Hepatocyte (in vitro differentiated cells): ENCODE measurements at regions not wholly inside any gene's neighbourhood (a gene's known extent, or its start where the extent isn't known, plus 50 kb on each side); places are given as distances from the start of the nearest gene placed in this dataset.

ENCODE experiments used
- DNase-seq: peaks from one replicate; pipeline ENCODE4 v3.0.0-alpha.2; 2016; ENCODE audit warnings: low spot score
- H2AFZ ChIP-seq: fragments of 200-600 bp; sonication (generic); 2 replicates; pipeline ENCODE4 v1.6.0; 2016; ENCODE audit warnings: antibody characterized with exemption, mild to moderate bottlenecking
- H3K27ac ChIP-seq: fragments of 200-600 bp; sonication (generic); 2 replicates; pipeline ENCODE4 v1.5.1; 2016; ENCODE audit warnings: mild to moderate bottlenecking
- H3K27me3 ChIP-seq: fragments of 200-600 bp; sonication (generic); 2 replicates; pipeline ENCODE4 v1.6.1; 2016
- H3K36me3 ChIP-seq: fragments of 200-600 bp; sonication (generic); replicated peaks from 2 replicates; pipeline ENCODE4 v1.5.1; 2016; ENCODE audit warnings: low read depth; ENCODE audit not compliant: insufficient read depth
- H3K4me1 ChIP-seq: fragments of 200-600 bp; sonication (generic); 2 replicates; pipeline ENCODE4 v1.5.1; 2016; ENCODE audit warnings: mild to moderate bottlenecking, moderate library complexity; ENCODE audit not compliant: insufficient read depth
- H3K4me2 ChIP-seq: fragments of 200-600 bp; sonication (generic); 2 replicates; pipeline ENCODE4 v1.6.0; 2016
- H3K4me3 ChIP-seq: fragments of 200-600 bp; sonication (generic); 2 replicates; pipeline ENCODE4 v1.5.1; 2016; ENCODE audit warnings: mild to moderate bottlenecking
- H3K79me2 ChIP-seq: fragments of 200-600 bp; sonication (generic); 2 replicates; pipeline ENCODE4 v1.6.0; 2017; ENCODE audit warnings: mild to moderate bottlenecking
- H3K9me2 ChIP-seq: fragments of 200-600 bp; sonication (generic); replicated peaks from 2 replicates; pipeline ENCODE4 v1.6.0; 2017; ENCODE audit warnings: mild to moderate bottlenecking; ENCODE audit not compliant: insufficient read depth
- H3K9me3 ChIP-seq: fragments of 200-600 bp; sonication (generic); 2 replicates; pipeline ENCODE4 v1.5.1; 2016; ENCODE audit warnings: low read depth, mild to moderate bottlenecking
- H4K20me1 ChIP-seq: fragments of 200-600 bp; sonication (generic); 2 replicates; pipeline ENCODE4 v1.6.0; 2016; ENCODE audit warnings: mild to moderate bottlenecking; ENCODE audit not compliant: insufficient read depth, poor library complexity, severe bottlenecking
- EZH2 ChIP-seq: fragments of 200-600 bp; sonication (generic); IDR thresholded peaks from 2 replicates; pipeline ENCODE4 v1.6.1; 2016; ENCODE audit warnings: antibody characterized with exemption, mild to moderate bottlenecking, borderline replicate concordance
- EZH2phosphoT487 ChIP-seq: fragments of 200-600 bp; sonication (generic); IDR thresholded peaks from one replicate; pipeline ENCODE4 v1.6.1; 2018; ENCODE audit warnings: antibody characterized with exemption, mild to moderate bottlenecking, low read depth, moderate library complexity; ENCODE audit not compliant: unreplicated experiment, severe bottlenecking
- WGBS: methylation state at CpG from one replicate; pipeline ENCODE4 v1.1.6; 2016; ENCODE audit warnings: low lambda C conversion rate; ENCODE audit errors: missing lambda C conversion rate; 5-methylcytosine and 5-hydroxymethylcytosine counted together
- TF ChIP-seq, protein P1 (sequence below): fragments of 200-600 bp; sonication (generic); IDR thresholded peaks from 2 replicates; pipeline ENCODE4 v1.5.1; 2016; ENCODE audit warnings: antibody characterized with exemption, mild to moderate bottlenecking; ENCODE audit not compliant: poor library complexity

DNA sequence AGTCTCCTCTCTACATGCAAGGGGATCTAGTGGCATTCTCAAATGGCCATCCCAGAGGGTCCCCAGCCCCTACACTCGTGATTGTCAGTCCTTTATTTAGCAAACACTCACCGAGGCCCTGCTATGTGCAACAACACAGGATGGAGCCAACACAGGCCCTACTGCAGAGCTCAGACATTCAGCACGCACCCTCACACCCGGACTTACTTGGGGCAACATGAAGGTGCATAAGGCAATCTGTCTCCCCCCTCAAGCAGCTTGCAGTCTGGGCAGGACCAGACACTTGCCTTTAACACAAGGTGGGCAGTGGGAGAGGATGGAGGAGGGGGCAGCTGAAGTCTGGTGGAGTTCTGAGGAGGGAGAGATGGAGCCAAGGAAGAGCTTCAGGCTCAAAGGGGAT lies 258.4 kb downstream of the XXYLT1 start:
- 94% methylated on average over 4 of the region's 4 CpGs for WGBS
- Histone ChIP-seq H3K27ac (no peak overlapping the region), H3K9me3 (no peaks in the 10 kb centered on the region), H3K4me1 (no peaks in the 10 kb centered on the region), H3K9me2 (no peaks in the 10 kb centered on the region), H3K79me2 (no peaks in the 10 kb centered on the region), H3K27me3 (no peaks in the 10 kb centered on the region), H3K4me2 (no peak overlapping the region), H4K20me1 (no peaks in the 10 kb centered on the region), H3K4me3 (no peak overlapping the region), H2AFZ (no peak overlapping the region), H3K36me3 (no peaks in the 10 kb centered on the region)
- TF ChIP-seq EZH2 (no peak), EZH2phosphoT487 (no peak)
- TF ChIP-seq, protein P1, sequence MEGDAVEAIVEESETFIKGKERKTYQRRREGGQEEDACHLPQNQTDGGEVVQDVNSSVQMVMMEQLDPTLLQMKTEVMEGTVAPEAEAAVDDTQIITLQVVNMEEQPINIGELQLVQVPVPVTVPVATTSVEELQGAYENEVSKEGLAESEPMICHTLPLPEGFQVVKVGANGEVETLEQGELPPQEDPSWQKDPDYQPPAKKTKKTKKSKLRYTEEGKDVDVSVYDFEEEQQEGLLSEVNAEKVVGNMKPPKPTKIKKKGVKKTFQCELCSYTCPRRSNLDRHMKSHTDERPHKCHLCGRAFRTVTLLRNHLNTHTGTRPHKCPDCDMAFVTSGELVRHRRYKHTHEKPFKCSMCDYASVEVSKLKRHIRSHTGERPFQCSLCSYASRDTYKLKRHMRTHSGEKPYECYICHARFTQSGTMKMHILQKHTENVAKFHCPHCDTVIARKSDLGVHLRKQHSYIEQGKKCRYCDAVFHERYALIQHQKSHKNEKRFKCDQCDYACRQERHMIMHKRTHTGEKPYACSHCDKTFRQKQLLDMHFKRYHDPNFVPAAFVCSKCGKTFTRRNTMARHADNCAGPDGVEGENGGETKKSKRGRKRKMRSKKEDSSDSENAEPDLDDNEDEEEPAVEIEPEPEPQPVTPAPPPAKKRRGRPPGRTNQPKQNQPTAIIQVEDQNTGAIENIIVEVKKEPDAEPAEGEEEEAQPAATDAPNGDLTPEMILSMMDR: no peak
- DNase-seq: no peak

DNA sequence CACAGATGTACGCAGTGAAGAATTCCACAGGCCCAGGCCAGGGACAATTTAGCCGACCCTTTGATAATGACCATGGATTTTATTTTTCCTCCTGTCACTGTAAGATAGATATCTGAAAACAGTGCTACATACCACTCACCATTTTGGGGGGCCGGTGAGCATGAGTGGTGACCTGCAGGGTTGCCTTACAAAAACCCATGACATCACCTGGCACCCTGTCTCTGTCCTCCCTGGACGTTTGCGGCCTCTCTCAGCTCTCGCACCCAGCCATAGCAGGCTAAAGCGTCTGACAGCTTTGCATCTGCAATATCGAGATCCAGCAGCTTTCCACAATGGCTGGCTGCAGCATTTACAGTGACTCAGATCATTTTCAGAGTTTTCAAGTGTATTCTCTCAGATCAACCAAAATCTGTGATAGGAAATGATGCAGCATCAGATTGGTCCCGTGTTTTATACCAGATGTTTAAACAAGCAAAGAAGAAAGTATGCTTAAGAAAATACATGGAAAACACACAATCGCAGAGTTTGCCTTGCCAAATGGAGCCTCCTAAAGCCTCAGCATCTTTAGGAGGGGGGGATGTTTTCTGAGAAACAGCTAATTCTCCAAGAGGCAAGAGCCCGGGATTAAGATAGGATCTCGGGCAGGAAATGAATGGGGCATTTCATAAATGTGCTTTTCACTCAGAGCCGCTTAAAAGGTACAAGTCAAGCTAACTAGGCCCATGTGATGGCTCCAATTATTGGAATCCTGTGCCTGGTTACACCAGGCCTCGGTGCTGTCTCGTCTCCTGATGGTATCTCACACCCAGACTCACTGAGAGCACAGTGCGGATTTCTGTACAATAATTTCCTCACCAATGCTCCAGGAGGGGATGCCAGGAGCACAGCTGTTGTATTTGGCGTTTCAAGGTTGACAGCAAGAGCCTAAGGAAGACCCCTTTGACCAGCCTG lies 257.3 kb downstream of the XXYLT1 start:
- TF ChIP-seq EZH2 (no peak), EZH2phosphoT487 (no peak)
- TF ChIP-seq, protein P1: no peak
- no peaks in the 10 kb centered on the region for H3K79me2 ChIP-seq
- WGBS: 71% methylated on average over 17 of the region's 17 CpGs
- no peak overlapping the region for H3K4me2 ChIP-seq
- no peaks in the 10 kb centered on the region for H3K4me1 ChIP-seq
- H3K36me3 ChIP-seq: no peaks in the 10 kb centered on the region
- no peak for DNase-seq
- H3K9me2 ChIP-seq: no peaks in the 10 kb centered on the region
- no peak overlapping the region for H2AFZ ChIP-seq
- no peak overlapping the region for H3K27ac ChIP-seq
- no peaks in the 10 kb centered on the region for H4K20me1 ChIP-seq
- no peaks in the 10 kb centered on the region for H3K9me3 ChIP-seq
- H3K27me3 ChIP-seq: no peaks in the 10 kb centered on the region
- H3K4me3 ChIP-seq: no peak overlapping the region

DNA sequence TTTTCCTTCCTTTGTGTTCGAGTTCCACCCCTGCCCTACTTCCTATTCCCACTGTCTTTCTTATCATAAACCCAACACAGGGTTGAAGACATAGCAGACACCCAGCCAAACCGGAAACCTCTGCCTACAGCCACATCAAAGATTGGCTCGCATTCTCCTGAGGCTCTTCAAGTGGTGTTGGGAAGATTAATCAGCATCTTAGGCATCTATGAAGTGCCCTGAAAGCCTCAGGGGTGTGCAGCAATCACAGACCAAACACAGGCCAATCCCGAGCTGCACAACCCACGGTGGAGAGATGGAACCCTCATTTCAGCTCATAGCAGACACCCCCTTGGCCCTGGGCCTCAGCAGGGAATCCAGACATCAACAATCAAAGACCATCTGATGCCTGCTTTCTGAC lies 255.9 kb downstream of the XXYLT1 start:
- no peaks in the 10 kb centered on the region for H3K9me2 ChIP-seq
- no peak overlapping the region for H2AFZ ChIP-seq
- no peaks in the 10 kb centered on the region for H3K4me1 ChIP-seq
- H3K4me2 ChIP-seq: no peak overlapping the region
- no peak overlapping the region for H3K4me3 ChIP-seq
- 66% methylated on average over 5 of the region's 5 CpGs for WGBS
- TF ChIP-seq EZH2phosphoT487 (no peak), EZH2 (no peak)
- TF ChIP-seq, protein P1: no peak
- H3K79me2 ChIP-seq: no peaks in the 10 kb centered on the region
- H3K9me3 ChIP-seq: no peaks in the 10 kb centered on the region
- H4K20me1 ChIP-seq: no peaks in the 10 kb centered on the region
- H3K36me3 ChIP-seq: no peaks in the 10 kb centered on the region
- H3K27ac ChIP-seq: no peak overlapping the region
- H3K27me3 ChIP-seq: no peaks in the 10 kb centered on the region
- DNase-seq: no peak
